Motor neuron (in vitro differentiated cells): ENCODE measurements at regions not wholly inside any gene's neighbourhood (a gene's known extent, or its start where the extent isn't known, plus 50 kb on each side); places are given as distances from the start of the nearest gene placed in this dataset.

Source experiments
- ATAC-seq, 8 experiments: fragments of 200-7000 bp; cut with Tn5 transposase; replicated peaks in 6 of 8; 2 replicates each; pipeline ENCODE4 v1.8.0; 2021; ENCODE audit warnings: mild to moderate bottlenecking in 8 of 8, moderate library complexity in 8 of 8
- H3K27ac ChIP-seq, 2 donors: fragments of 250-450 bp; sonication (Bioruptor Pico); 2 replicates each; pipeline ENCODE4 v1.9.0; 2021; ENCODE audit warnings: antibody characterized with exemption in 2 of 2, mild to moderate bottlenecking in 2 of 2, moderate library complexity in 1 of 2
- H3K4me1 ChIP-seq, 2 donors: fragments of 250-450 bp; sonication (Bioruptor Pico); replicated peaks in 1 of 2; 2 replicates each; pipeline ENCODE4 v1.6.1; 2021; ENCODE audit warnings: antibody characterized with exemption in 2 of 2, mild to moderate bottlenecking in 2 of 2, moderate library complexity in 1 of 2
- H3K4me3 ChIP-seq, 5 donors: fragments of 250-450 bp; sonication (Bioruptor Pico); 2 replicates each; pipeline ENCODE4 v1.9.0; 2021; ENCODE audit warnings: antibody characterized with exemption in 5 of 5, mild to moderate bottlenecking in 5 of 5, moderate library complexity in 4 of 5
- WGBS, 10 experiments: fragments of 450-650 bp; shearing (Covaris generic); methylation state at CpG; one replicate each; pipeline ENCODE4 v1.0.0; 2022; 5-methylcytosine and 5-hydroxymethylcytosine counted together
- in situ Hi-C, 9 experiments: fragments of 400-800 bp; cut with MboI; loops; one replicate each; pipeline ENCODE4 v1.15.0; 2021; ENCODE audit warnings: low sequenced_read_pairs in 9 of 9, low pct_unique_long_range_greater_than_20kb in 2 of 9; ENCODE audit not compliant: unreplicated experiment in 9 of 9

DNA sequence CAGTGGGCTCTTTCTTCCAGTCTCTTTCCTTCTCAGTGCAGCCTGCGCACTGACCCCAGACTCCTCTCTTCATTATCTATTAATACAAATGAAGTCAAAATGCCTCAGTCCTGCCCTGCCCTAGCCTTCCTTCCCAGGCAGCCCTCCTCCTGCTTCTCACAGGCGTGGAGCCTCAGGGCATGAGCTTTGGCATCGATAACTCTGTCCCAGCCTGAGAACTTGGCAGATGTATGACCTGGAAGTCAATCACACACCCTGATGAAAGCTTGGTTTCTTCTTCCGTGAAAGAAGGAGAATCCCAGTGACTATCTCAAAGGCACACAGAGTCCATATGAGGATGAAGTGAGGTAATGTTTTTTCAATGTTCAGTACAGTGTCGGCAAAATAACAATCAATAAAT is 600.7 kb upstream of the ID2 start:
- ATAC-seq, result peak in 1 of 8 experiments; percentile 38
- 0 to 100% (median 84%) methylated on average over 1 to 3 of the region's 5 CpGs; no CpG with 5 or more reads in 2 of the 10 experiments for WGBS, 10 experiments
- Histone ChIP-seq H3K4me3 (no peak overlapping the region), H3K27ac (no peak overlapping the region), H3K4me1 (peaks cover 0 to 7% of the 10 kb centered on the region in 2 donors)
- in situ Hi-C loops, result no loop called here

- Histone ChIP-seq H3K4me1 (peaks cover 0 to 7% of the 10 kb centered on the region in 2 donors), H3K27ac (no peak overlapping the region), H3K4me3 (no peak overlapping the region)
- ATAC-seq, result peak in 3 of 8 experiments; percentile 51 to 80 (median 76)
- in situ Hi-C loops, result no loop called here
- WGBS, 10 experiments, result 54 to 100% (median 81%) methylated on average over 1 to 4 of the region's 4 CpGs
Measured at GRCh38 chr2:8082840-8083239, 599.0 kb upstream of the ID2 start.

GRCh38 chr2:8086357-8086756 is 595.5 kb upstream of the ID2 start:
- in situ Hi-C loops, result no loop called here

DNA sequence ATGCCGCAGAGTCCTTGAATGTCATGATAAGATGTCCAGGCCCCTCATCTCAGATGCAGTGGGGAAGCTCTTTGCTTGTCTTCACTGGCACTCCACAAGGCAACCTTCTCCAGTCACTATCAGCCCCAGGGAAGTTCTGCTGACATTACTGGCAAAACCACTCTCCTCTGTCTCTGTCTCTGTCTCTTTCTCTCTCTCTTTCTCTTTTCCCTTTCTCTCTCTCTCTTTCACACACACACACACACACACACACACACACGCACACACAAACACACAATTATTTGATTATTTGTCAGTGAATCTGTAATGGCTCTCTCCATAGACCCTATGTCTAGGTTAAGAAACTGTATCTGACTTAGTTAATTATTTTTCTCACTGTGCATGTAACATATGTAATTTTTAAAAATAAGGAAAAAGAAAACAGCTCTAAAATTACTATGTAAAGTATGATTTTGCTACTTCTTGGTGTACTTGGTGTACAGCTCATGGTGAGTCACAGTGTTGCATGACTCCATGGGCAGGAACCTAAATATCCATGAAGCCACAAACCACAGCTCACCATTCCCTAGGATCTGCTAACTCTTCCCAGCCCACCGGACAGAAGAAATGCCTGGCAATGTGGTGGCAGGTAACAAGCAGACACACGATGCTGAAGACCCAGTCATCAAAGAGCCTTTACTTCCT is 594.9 kb upstream of the ID2 start:
- 0 to 100% (median 27%) methylated on average over 1 to 2 of the region's 4 CpGs; no CpG with 5 or more reads in 2 of the 10 experiments for WGBS, 10 experiments
- Histone ChIP-seq H3K4me1 (peaks cover 6 to 7% of the 10 kb centered on the region in 2 donors), H3K27ac (no peak overlapping the region), H3K4me3 (no peak overlapping the region)
- ATAC-seq, result peak in 2 of 8 experiments; percentile 69 to 82
- in situ Hi-C loops, result no loop called here

More at GRCh38 chr2:8086357-8086756, 595.5 kb upstream of the ID2 start:
- Histone ChIP-seq H3K4me3 (no peak overlapping the region), H3K27ac (no peak overlapping the region), H3K4me1 (peaks cover 6 to 7% of the 10 kb centered on the region in 2 donors)
- ATAC-seq, result no peak
- WGBS, 10 experiments, result 20 to 100% (median 75%) methylated on average over 1 of the region's 2 CpGs; no CpG with 5 or more reads in 3 of the 10 experiments

DNA sequence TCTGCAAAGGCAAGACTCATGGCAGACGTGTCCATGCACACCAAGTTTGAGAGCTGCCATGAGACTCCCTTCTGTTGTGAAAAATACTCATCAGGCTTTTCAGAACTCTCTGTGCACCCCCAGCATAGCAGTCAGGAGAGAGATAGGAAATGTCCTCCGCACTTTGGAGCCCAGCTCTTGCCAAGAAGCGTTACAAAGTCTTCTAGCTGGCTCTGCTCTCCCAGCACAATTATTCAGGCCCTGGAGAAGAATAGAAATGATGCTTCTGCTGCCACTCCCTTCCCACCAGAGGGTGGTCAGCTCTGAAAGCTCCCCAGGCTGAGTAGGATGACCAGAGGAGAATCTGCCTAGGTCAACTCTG is 594.4 kb upstream of the ID2 start:
- Histone ChIP-seq H3K4me3 (no peak overlapping the region), H3K27ac (no peak overlapping the region), H3K4me1 (peaks cover 5 to 6% of the 10 kb centered on the region in 2 donors)
- WGBS, 10 experiments, result 58 to 100% (median 100%) methylated on average over 1 to 2 of the region's 3 CpGs; no CpG with 5 or more reads in 7 of the 10 experiments
- in situ Hi-C loops, result no loop called here
- peak in 1 of 8 experiments; percentile 19 for ATAC-seq

DNA sequence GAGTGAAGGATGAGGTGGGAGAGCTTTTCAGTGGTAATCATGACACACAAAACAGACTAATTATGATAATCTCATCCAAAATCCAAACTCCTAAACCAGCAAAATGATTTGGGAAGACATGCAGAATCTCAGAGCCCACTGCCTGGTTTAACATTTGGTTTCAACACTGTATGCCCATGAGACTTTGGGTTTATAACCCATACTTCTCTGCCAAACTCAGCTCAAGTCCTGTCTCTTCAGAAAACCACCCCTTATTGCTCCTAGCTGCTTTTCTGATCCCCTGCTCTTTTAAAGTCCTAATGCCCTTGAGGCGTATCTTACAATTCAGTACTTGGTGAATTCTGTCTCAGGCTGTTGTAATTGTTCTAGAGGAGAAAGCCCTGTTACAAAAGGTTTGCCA is 593.0 kb upstream of the ID2 start:
- Histone ChIP-seq H3K4me1 (peaks cover 0 to 6% of the 10 kb centered on the region in 2 donors), H3K27ac (no peak overlapping the region), H3K4me3 (no peak overlapping the region)
- ATAC-seq, result no peak
- in situ Hi-C loops, result no loop called here
- 80 to 100% (median 100%) methylated on average over 1 of the region's 1 CpG; no CpG with 5 or more reads in 3 of the 10 experiments for WGBS, 10 experiments

GRCh38 chr2:8089596-8089995 is 592.3 kb upstream of the ID2 start:
- 7 to 91% (median 79%) methylated on average over 2 to 7 of the region's 7 CpGs; no CpG with 5 or more reads in 1 of the 10 experiments for WGBS, 10 experiments
- H3K4me3 ChIP-seq, result no peak overlapping the region
- peaks cover 0 to 6% of the 10 kb centered on the region in 2 donors for H3K4me1 ChIP-seq
- no peak overlapping the region for H3K27ac ChIP-seq
- peak in 2 of 8 experiments; percentile 10 to 26 for ATAC-seq
- in situ Hi-C loops, result no loop called here

DNA sequence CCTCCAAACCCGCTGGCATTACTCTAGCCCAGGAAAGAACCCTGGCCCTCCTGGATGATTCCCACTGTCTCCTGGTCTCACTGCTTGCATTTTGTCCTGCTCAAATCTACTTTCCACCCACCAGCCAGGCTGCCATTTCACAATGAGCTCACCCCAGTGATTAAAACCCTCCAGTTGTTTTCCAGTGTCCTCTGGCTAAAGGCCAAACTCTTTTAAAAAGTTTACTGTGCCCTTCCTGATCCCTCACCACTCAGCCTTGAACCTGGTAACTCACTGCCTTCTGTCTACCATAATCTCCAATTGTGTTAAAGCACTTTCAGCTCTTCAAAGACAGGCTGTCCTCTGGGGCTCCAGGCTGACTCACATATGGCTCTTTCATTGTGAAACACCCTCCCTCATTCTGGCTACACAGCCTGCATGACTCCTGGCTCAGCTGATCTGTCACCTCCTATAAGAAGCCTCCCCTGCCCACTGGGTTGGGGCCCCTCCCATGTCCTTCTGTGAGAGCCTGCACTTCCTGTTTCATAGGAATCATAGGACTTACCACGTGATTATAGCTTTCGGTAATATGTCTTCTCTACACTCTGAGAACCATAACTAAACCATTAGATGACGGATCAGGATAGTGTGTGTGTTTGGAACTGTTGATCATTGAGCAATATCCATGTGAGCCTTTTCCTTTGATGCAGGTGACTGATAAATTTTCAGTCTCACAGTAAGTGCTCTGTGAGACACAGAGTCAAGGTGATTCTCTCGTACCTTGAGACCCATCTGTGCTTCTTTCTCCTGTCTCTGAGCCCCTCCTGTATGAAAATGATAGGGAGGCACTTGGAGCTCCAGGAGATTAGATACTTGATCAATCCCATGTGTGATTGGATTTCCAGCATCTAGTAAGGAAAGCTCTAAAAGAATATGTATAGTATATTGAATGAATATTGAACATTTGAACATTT is 590.8 kb upstream of the ID2 start:
- 29 to 95% (median 76%) methylated on average over 1 to 5 of the region's 5 CpGs; no CpG with 5 or more reads in 1 of the 10 experiments for WGBS, 10 experiments
- in situ Hi-C loops, result no loop called here
- peak; percentile 36 to 99 (median 94) for ATAC-seq
- no peak overlapping the region for H3K27ac ChIP-seq
- peaks cover 0 to 6% of the 10 kb centered on the region in 2 donors for H3K4me1 ChIP-seq
- H3K4me3 ChIP-seq, result no peak overlapping the region

DNA sequence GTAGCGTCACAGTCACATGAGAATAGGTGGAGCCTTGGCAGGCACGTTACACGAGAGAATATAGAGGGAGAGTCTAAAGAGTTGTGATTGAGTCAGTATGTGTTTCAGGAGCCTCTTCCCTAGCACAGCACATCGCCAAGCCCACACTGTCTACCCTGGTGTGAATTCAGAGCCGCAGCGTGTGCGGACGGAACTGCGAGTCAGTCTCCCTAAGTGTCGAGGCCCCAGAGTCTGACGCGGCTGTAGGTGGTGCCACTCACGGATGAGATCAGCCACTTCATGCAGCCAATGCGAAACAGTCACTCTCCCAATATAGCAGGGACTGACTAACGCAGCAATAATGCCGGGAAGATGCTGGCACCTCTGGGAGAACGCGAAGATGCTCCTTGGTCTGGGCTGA is 587.3 kb upstream of the ID2 start:
- peaks cover 0 to 6% of the 10 kb centered on the region in 2 donors for H3K4me1 ChIP-seq
- ATAC-seq, result peak in 5 of 8 experiments; percentile 50 to 87 (median 77)
- no peak overlapping the region for H3K27ac ChIP-seq
- WGBS, 10 experiments, result 83 to 100% (median 91%) methylated on average over 1 to 11 of the region's 18 CpGs; no CpG with 5 or more reads in 2 of the 10 experiments
- in situ Hi-C loops, result no loop called here
- no peak overlapping the region for H3K4me3 ChIP-seq

DNA sequence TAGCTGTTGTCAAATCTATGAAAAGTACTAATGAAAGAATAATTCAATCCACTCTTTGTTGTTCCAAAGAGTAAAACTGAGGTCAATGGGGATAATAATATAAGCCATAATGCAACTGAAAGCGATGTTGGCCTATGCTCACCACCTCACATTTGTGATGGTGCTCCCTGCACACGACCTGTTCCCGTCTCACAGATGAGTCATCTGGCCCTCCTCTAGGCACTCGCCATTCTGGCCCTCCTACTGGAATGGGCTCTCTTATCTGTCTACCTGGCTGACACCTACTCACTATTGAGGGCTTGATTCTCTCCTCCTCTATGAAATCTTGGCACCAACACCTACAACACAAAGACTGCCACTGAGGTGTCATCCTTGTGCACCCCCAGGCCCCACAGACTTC is 585.9 kb upstream of the ID2 start:
- peaks cover 0 to 2% of the 10 kb centered on the region in 2 donors for H3K4me1 ChIP-seq
- no peak for ATAC-seq
- in situ Hi-C loops, result no loop called here
- H3K27ac ChIP-seq, result no peak overlapping the region
- WGBS, 10 experiments, result 66 to 100% (median 85%) methylated on average over 1 to 4 of the region's 4 CpGs; no CpG with 5 or more reads in 5 of the 10 experiments
- no peak overlapping the region for H3K4me3 ChIP-seq

- in situ Hi-C loops, result no loop called here
- Histone ChIP-seq H3K27ac (no peak overlapping the region), H3K4me3 (no peak overlapping the region), H3K4me1 (no peaks in the 10 kb centered on the region)
- ATAC-seq, result no peak
- WGBS, 10 experiments, result 40 to 100% (median 67%) methylated on average over 1 of the region's 1 CpG; no CpG with 5 or more reads in 3 of the 10 experiments
Measured at GRCh38 chr2:8096484-8096883, 585.4 kb upstream of the ID2 start.

DNA sequence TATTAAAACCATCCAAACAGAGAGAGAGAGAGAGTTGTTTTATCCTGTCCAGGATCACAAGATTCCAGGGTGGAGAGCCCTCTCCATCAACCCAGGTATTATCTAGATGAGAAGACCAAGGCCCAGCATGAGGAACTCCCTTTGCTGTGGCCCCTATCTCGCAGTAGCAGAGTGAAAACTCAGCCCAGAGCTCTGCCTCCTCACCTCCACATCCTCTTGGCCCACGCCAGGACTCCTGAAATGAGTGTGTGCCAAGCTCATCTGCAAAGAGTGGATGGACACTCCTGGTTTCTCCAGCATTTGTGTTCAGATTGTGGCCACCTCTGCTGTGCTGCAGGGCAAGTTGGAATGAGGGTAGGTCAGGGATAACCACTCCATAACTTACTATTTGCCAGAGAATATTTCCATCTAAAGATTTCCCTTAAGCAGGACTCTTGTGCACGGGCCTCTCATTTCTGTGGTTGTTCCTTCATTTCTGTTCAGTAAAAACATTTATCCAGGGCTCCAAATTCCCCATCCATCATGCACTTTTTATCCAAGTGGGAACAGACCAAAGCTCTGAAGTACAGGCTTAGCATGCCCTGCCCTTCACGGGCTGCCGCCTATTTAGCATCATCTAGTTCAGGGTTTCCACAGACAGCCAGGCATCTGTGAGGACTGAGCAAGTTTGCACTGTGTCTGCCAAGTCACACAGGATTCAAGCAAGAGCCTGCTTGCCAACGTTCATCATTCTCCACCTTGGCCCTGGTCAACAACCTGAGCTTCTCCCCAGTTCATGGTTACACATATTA is 583.2 kb upstream of the ID2 start:
- Histone ChIP-seq H3K4me1 (peaks cover 0 to 10% of the 10 kb centered on the region in 2 donors), H3K4me3 (no peak overlapping the region), H3K27ac (no peak overlapping the region)
- in situ Hi-C loops, result no loop called here
- no peak for ATAC-seq
- 14 to 70% (median 66%) methylated on average over 1 to 4 of the region's 6 CpGs; no CpG with 5 or more reads in 3 of the 10 experiments for WGBS, 10 experiments
